ENCODE measurements at regions not wholly inside any gene's neighbourhood (a gene's known extent, or its start where the extent isn't known, plus 50 kb on each side); places are given as distances from the start of the nearest gene placed in this dataset.
A peak's percentile ranks its signal among the peaks of the same experiment; 100 is the strongest.

GRCh38 chr12:30578426-30578825, 117.2 kb downstream of the IPO8 start:
- Histone ChIP-seq H3K36me3 (ENCODE audit: control insufficient read depth in 2 of 2, insufficient read depth in 1 of 2, low read length in 2 of 2) (no peaks in the 10 kb centered on the region), H3K4me3 (ENCODE audit: low read depth, low read length) (no peak overlapping the region), H3K4me1 (ENCODE audit: control insufficient read depth, insufficient read depth, low read length) (no peaks in the 10 kb centered on the region), H3K9me3 (ENCODE audit: control insufficient read depth, insufficient read depth, low read depth, low read length) (no peaks in the 10 kb centered on the region), H3K27ac (ENCODE audit: extremely low read depth, low read depth, low read length) (no peak overlapping the region)
- CTCF ChIA-PET: interaction anchor here (0.6 kb wide), 1 partner anchor 160 kb away, joined by 3 read pairs; no protein-coding TSS in a partner anchor
- POLR2A ChIA-PET: no interaction called here
- TF ChIP-seq ZNF449 (tag by site-specific recombination; IDR thresholded peaks at IDR 0.05): no peak
- TF ChIP-seq ZNF623 (tag by site-specific recombination; IDR thresholded peaks at IDR 0.05): peak; percentile 66
- no peak for TF ChIP-seq ZNF223 (tag by site-specific recombination; IDR thresholded peaks at IDR 0.05)
- TF ChIP-seq ZBTB7A (tag by site-specific recombination; IDR thresholded peaks at IDR 0.05; ENCODE audit: low read depth): no peak
- no peak for TF ChIP-seq ZNF175 (tag by site-specific recombination; IDR thresholded peaks at IDR 0.05)
- no peak for TF ChIP-seq ZNF768 (tag by site-specific recombination; IDR thresholded peaks at IDR 0.05)

DNA sequence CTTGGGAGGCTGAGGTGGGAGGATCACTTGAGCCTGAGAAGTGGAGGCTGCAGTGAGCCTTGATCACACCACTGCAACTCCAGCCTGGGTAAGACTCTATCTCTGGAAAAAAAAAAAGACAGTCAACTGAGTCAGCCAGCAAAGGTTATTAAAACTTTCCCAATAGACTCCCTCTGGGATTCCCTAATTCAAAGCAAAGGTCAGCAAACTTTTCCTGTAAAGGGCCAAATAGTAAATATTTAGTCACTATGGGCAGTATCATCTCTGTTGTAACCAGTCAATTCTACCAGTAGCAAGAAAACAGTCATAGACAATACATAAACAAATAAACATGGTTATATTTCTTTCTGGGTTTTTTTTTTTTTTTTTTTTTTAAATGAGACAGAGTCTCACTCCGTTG, 122.5 kb downstream of the IPO8 start:
- ChIA-PET CTCF (no interaction called here), POLR2A (no interaction called here)
- no peaks in the 10 kb centered on the region for H3K36me3 ChIP-seq (ENCODE audit: control insufficient read depth in 2 of 2, insufficient read depth in 1 of 2, low read length in 2 of 2)
- H3K4me3 ChIP-seq (ENCODE audit: low read depth, low read length): no peak overlapping the region
- no peaks in the 10 kb centered on the region for H3K9me3 ChIP-seq (ENCODE audit: control insufficient read depth, insufficient read depth, low read depth, low read length)
- TF ChIP-seq ZNF629 (tag by site-specific recombination; IDR thresholded peaks at IDR 0.05) (no peak), ZNF138 (tag by site-specific recombination; IDR thresholded peaks at IDR 0.05; ENCODE audit: borderline replicate concordance) (no peak), ZNF184 (tag by site-specific recombination; IDR thresholded peaks at IDR 0.05) (no peak), IKZF3 (tag by site-specific recombination; IDR thresholded peaks at IDR 0.05) (no peak), ZNF223 (tag by site-specific recombination; IDR thresholded peaks at IDR 0.05) (no peak), ZNF449 (tag by site-specific recombination; IDR thresholded peaks at IDR 0.05) (no peak), ZBTB11 (tag by site-specific recombination; conservative IDR thresholded peaks at IDR 0.05; ENCODE audit: low read depth) (no peak), AEBP2 (tag by site-specific recombination; IDR thresholded peaks at IDR 0.05; ENCODE audit: borderline replicate concordance) (no peak), ZNF239 (tag by site-specific recombination; IDR thresholded peaks at IDR 0.05) (no peak), SCRT2 (tag by site-specific recombination; IDR thresholded peaks at IDR 0.05) (no peak), FEZF1 (tag by site-specific recombination; IDR thresholded peaks at IDR 0.05) (no peak), ZBTB20 (tag by site-specific recombination; IDR thresholded peaks at IDR 0.05) (no peak), ZNF473 (tag by site-specific recombination; IDR thresholded peaks at IDR 0.05) (no peak), ZBTB10 (tag by site-specific recombination; IDR thresholded peaks at IDR 0.05) (no peak), ZNF670 (tag by site-specific recombination; IDR thresholded peaks at IDR 0.05; ENCODE audit: low read depth) (no peak), MZF1 (tag by site-specific recombination; IDR thresholded peaks at IDR 0.05; ENCODE audit: borderline replicate concordance) (no peak)
- TF ChIP-seq, protein P1, sequence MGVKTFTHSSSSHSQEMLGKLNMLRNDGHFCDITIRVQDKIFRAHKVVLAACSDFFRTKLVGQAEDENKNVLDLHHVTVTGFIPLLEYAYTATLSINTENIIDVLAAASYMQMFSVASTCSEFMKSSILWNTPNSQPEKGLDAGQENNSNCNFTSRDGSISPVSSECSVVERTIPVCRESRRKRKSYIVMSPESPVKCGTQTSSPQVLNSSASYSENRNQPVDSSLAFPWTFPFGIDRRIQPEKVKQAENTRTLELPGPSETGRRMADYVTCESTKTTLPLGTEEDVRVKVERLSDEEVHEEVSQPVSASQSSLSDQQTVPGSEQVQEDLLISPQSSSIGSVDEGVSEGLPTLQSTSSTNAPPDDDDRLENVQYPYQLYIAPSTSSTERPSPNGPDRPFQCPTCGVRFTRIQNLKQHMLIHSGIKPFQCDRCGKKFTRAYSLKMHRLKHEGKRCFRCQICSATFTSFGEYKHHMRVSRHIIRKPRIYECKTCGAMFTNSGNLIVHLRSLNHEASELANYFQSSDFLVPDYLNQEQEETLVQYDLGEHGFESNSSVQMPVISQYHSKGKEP (tag by site-specific recombination; IDR thresholded peaks at IDR 0.05): no peak
- H3K4me1 ChIP-seq (ENCODE audit: control insufficient read depth, insufficient read depth, low read length): no peaks in the 10 kb centered on the region
- no peak overlapping the region for H3K27ac ChIP-seq (ENCODE audit: extremely low read depth, low read depth, low read length)

Measured in HEK293 (cell line).